Kidney glomerular epithelial cell (primary cell): ENCODE measurements at regions not wholly inside any gene's neighbourhood (a gene's known extent, or its start where the extent isn't known, plus 50 kb on each side); places are given as distances from the start of the nearest gene placed in this dataset.

Experiments used
- DNase-seq: peaks from one replicate; lab custom pipeline; 2025; lab: John Stamatoyannopoulos, UW

DNA sequence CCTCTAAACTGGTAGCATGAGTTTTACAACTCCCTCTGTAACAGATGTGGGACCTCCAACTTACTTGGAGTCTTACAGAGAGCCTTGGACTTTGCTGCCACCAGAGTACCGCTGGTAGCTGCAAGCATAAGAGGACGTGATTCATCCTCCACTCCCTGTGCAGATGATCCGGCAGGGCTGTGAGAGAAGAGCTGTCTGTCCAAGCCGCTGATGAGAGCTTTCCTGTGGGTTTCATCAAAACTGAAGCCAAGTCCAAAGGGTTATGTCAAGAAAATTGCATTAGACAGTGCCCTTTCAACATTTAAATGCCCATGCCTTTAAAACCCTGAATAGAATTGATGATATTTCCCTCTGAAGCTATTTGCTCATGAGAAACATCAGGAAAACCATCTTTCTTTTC is 85.8 kb downstream of the LLPH start:
- no peak for DNase-seq

DNA sequence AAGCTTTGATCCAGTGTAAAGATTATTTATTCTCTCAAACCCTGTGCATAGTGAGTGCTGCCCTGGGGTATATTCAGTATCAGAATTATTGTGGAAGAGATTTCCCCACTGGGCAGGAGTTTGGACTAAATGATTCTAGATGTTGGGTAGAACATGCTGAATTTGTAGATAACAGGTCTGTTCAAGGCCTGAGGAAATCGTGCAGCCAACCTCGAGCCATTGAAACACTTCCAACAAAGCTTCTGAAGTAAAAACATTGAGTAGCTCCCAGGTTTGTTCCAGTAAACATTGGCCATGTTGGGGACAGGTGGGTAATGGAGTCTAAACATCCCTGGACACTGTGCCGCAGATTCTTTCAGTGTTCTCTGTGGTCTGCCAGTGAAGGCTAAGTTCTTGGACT is 87.5 kb downstream of the LLPH start:
- DNase-seq: no peak

DNA sequence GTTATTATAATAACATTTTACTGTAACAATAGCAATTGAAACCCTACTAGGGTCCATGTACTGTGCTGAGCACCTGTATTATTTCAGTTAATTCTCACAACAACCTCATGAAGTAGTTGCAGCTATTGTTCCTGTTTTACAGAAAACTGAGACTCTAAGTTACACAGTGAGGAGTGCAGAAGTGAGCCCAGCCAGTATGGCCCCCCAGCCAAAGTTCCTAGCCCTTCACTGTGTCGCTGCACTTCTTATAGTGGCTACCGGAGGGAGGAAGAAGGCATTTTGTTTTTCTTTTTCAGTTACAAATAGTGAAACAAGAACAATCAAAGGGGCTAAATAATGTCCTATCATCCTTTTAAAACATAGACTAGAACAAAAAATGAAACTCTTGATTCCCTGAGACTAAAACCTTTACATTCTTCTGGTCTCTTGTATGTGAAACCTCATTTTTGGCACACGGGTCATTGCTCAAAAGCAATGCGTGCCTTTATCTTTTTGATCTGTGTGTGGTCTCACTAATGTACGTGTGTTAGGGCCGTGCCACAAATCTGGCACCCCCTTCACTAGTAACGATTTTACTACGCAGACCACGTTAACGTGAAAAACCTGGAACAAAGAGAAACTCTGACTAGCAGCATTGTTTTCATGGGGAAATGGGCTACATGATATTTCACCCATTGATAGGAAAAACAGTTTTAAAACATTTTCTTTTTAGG is 88.7 kb downstream of the LLPH start:
- no peak for DNase-seq

DNA sequence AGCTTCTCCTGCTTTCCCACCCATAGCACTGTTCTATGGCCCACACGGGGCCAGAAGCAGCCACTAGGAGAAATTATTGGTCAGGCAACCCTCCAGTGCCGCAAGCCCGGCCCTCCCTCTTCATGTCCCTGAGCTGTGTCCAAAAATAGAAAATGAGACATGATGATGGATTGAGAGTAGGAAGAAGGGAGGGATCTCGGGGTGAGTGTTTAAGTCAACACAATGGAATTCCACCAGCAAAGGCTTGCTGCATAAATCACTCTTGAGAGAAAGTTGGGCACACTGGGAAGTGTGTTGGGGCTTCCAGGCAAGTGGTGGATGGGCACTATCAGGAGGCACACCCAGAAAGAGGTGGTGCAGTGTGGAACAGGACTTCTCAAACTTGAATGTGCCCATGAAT is 94.2 kb downstream of the LLPH start:
- peak; percentile 95 for DNase-seq

DNA sequence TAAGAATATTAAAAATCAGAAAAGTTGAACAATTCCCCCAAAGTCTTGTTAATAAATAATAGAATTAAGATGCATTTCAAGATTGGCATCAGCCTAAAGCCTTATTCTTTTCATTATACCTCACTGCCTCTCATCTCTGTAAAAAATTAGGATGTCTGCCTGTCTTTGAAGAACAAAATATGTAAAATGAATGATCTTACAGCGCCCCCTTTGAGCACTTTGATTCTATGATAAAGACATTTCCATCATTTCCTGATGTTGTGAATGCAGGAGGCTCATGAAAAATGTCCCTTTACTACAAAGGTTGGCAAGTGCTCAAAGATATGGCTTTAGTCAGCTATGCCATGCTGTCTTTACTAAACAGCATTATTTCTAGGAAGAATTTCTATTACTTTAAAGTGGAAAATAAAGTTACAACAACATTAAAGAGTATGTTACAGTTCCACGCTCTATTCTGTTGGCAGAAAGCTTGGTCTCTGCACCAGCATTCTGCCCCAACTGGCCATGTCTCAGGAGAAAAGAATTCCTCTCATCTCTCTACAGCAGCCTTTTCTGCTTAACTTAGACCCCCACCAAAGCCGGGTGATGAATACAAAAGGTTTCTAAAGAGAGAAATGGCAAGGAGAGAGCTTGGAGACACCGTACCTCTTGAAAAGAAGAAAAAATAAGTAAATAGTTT is 95.1 kb downstream of the LLPH start:
- peak; percentile 38 for DNase-seq

DNA sequence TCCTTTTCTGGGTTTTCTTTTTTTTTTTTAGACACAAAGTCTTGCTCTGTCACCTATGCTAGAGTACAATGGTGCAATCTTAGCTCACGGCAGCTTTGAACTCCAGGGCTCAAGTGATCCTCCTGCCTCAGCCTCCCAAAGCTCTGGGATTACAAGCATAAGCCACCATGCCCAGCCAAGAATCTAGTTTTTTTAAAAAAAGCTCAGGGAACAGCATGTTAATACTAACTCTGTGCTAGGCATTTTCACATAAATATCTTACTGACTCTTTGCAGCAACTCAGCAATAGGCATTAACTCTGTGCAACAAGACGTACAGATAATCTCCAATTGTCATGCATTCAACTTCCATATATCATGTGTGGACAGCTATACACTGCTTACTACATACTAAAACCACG is 97.4 kb downstream of the LLPH start:
- no peak for DNase-seq

DNA sequence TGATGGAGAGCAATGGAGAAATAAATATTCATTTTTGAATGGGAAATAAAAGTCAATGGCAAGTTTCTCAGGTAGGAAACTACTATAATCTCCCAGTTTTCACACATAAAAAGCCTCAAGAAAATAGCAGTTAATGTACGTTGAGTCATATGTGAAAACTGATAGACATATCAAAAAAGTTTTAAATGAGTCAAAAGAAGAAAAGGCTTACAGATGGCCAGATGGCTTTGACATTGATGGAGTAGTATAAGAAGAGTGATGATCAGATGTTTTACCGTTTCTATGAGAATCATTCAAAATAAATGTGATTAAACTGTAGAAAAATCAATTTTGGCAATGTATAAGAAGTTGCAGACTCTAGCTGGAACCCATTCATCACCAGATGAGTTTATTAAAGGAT is 97.8 kb downstream of the LLPH start:
- DNase-seq: no peak

DNA sequence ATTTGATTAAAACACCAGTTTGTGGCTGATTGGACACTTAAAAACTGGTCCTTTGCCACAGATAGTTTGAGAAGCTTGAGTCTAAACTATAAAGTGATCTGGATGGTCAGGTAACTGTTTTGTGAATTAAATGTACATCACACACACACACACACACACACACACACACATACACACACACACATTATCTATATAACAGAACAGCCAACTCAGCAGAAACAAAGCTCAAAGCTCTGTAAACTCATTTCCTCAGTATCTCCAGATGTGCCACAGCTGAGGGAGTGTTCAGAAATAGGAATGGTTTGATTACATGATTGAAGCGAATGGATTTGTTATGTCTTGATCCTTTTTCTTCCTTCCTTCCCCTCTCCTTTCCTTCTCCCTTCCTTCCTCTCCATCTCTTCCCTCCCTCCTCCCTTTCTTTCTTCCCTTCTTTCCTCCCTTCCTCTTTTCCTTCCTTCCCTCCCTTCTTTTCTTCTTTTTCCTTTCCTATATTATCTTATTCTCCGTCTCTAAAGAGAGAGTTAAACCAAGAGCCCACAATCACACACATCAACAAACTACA is 100.3 kb downstream of the LLPH start:
- DNase-seq: no peak

DNA sequence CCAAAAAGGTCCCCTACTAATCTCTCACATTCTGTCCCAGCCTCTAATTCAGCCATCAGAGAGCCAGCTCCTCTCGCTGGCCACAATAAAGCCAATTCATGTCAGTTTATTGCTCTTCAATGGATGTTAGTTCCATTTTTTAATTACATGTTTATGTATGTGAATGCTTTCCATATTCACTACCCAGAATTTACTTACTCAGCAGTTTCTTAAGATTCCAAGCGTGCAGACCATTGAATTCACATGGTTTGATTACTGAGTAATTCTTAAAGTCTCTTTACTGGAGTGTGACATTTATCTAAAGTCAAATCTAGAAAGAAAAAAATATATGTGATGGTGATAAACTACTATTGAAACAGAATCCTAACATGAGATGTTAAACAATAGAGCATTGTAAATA is 102.2 kb downstream of the LLPH start:
- no peak for DNase-seq

DNA sequence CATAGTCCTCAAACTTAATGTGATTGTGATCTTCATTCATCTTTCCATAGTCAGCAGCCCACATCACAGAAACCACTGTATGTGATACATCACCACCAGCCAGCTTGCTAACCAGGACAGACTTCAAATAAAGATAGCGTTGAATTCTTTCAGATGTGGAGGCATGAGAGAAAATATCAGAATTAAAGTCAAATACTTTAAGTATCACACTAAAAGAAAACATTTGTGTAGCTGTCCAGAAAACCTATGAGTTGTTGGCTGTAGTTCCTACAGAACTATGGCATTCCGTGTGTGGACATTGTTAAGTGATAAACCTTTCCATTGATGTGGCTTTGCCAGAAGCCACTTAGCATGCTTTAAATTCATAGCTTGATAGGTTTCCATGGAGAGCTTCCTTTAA is 105.1 kb downstream of the LLPH start:
- no peak for DNase-seq

DNA sequence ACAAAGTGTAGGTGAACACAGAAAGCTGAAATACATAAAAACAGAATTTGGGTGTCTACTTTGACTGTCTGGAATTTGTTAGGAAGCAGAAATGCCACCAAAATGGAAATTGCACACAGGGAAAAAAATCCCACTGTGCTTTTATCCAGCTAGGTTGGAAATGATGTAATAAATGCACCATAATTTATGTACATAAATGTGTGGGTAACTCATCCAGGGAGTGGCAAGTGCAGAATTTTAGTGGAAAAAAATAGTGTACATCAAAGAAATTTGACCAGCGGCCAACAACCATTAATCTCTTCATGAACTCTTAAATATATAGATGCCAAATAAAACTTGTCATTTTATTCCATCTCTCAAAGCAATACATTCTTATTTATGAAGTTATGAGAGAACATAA is 105.6 kb downstream of the LLPH start:
- no peak for DNase-seq

DNA sequence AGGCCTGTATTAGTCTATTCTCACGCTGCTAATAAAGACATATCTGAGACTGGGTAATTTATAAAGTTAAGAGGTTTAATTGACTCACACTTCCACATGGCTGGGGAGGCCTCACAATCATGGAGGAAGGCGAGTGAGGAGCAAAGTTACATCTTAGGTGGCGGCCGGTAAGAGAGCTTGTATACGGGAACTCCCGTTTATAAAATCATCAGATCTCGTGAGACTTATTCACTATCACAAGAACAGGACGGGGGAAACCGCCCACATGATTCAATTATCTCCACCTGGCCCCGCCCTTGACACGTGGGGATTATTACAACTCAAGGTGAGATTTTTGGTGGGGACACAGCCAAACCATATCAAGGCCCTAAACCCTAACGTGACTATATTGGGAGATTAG is 110.1 kb downstream of the LLPH start:
- no peak for DNase-seq

DNA sequence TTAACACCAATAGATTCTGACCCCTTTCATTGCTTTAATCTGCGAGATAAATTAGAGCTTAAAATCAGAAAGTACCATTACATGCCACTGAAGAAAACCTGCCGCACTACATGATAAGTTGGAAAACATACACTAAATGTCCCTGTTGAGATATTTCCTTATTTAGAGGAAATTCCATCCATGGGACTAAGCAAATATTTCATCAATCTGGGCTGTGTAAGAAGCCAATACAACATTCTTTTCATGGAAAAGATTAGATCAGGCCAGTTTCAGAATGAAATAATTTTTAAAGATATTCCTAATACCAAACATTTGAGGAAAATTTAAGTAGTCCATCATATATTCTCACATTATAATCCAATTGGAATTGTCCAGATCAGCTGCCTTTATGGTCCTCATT is 112.8 kb downstream of the LLPH start:
- no peak for DNase-seq
